HG03558 (cell line): ENCODE measurements at regions not wholly inside any gene's neighbourhood (a gene's known extent, or its start where the extent isn't known, plus 50 kb on each side); places are given as distances from the start of the nearest gene placed in this dataset.
"Not testable (repeated sequence)": the region's sequence is repeated elsewhere in the genome, so short reads cannot be mapped to it uniquely, and the experiment has no call there.

Experiments used
- ATAC-seq: cut with Tn5 transposase; IDR thresholded peaks from one replicate; pipeline ENCODE4 v1.9.1; 2021; ENCODE audit warnings: moderate number of reproducible peaks; ENCODE audit not compliant: unreplicated experiment; ENCODE audit errors: extremely low read depth

DNA sequence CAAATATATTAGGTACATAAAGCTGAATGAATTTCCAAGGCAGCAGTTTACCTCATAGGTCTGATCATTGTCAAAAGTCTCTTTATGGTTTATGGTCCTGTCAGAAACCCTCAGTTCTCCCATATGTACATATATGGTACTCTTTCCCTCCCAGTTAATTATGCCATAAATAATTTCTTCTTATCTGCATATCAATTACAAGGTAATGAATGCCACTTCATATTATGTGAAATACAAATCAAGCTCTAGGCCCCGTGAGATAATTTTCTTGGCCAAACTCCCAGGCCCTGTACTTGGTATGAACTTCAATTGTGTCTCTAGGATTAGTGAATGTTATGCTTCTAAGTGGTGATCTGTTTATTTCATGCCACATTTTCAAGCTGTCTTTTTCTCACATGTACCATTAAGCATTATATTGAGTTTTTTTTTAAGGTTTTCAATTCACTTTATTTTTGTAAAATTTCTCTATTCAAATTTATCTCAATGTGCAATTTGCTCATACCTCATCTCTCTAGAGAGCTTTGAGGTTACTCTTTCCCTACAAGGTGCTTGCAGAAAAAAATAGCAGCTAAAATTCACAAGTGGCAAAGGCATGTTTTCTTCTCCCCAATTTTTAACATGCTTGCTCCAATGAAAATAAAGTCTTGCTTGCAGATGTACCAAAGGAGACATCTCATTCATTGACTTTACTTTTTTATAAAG, 430.6 kb upstream of the VRK2 start:
- ATAC-seq: no peak

DNA sequence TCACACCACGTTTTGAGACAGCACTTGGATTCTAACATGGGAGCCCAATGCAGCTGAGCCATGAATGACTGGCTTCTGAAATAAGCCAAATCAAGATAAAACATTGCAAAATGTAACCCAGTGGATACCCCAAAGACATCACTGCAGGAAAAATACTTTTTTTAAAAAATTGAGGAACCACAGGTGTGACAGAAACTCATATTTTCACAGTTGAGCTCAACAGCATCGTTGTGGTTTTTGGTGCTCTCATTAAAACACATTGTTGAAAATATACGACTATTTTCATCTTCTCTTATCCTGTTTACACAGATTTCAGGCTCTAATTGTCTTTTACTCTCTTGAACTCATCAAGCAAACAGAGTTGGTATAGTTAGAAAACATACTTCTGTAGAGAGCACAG, 429.3 kb upstream of the VRK2 start:
- no peak for ATAC-seq

DNA sequence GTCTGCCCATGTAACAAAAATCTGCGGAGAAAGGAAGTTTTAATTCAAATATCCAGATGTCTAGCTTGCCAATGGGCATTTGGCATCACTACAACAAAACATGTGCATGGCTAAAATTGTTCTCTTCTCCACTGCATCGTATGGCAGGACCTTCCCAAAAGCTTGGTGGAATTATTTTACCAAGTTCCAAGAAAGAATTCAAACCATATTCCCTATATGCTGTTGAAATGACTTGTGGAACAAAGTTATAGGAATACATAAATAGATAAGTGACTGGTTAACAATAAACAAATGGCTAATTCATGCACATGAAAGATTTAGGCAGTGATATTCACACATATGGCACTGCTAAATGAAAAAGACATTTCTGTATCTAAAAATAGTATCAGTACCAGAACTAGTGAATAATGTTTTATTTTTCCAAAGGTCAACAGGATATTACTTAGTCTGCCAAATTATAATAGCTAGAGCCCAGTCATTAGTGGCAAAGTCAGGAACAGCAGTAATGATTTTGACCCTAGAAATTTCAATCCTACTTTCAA, 425.4 kb upstream of the VRK2 start:
- no peak for ATAC-seq

DNA sequence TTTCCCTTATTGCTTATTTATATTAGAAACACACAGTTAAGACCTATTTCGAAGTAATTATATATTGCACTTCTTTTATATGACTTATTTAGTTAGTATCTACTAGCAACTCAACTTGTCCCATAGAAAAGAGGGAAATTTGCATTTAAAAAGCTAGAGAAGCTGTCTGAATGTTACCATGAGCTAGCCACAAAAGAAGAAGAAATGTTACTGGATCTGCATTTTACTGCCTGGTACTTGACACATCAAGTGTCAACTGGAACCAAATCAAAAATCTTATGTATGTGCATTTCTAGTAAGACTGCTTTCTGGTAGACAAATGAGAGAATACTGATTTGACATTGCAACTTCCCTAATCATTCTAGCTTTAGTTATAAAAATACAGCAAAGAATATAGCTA, 424.6 kb upstream of the VRK2 start:
- ATAC-seq: no peak

DNA sequence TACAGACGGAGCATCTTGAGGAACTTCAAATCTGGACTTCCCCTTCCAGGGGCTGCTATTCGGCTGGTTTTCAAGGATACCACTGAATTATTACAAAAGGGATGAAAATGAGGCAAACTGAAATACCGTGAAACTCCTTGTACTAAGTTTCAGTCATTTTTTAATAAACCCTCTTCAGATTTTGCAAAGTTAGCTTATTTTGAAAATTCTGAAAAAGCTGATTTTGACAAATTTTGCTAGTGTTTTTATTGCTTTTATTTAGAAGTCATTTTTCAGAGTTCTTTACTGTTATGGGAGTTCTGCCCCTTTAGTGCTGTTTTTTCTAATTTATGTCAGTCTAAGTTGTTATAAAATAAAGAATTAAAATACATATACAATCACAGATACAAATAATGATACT, 390.4 kb upstream of the VRK2 start:
- ATAC-seq: no peak

DNA sequence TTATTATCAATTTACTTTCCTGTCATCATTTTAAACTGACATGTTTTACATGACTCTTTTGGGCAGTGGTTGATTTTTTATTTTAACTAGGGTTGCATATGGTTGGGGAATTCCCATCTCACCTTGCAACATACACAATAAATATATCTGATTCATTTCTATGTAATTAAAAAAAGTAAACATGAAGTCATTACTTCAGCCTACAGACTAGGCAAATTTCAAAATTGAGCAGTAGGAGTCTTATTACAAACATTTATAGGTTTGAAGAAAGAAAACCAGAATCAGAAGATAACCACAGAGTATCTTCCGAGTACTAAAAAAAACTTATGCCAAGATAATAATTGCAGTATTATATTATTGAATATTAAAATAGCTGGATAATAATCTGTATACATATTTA, 377.0 kb upstream of the VRK2 start:
- no peak for ATAC-seq

DNA sequence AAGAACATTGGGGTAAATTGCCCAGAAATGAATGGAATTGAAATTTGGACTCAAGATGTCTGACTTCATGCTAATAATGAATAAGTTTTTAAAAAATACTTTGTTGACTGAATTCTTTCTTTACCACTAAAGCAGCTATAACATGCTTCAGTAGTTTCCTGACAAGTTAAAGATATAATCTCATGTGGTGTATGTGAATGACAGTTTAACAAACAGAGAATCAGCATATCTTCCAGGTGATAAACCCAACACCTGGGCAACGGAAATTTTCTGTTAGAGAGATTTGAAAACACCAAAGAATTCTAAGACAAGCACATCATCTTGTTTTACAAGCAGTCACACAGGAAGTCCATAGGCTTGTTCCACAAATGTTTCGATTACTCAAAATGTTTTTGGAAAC, 372.6 kb upstream of the VRK2 start:
- no peak for ATAC-seq

DNA sequence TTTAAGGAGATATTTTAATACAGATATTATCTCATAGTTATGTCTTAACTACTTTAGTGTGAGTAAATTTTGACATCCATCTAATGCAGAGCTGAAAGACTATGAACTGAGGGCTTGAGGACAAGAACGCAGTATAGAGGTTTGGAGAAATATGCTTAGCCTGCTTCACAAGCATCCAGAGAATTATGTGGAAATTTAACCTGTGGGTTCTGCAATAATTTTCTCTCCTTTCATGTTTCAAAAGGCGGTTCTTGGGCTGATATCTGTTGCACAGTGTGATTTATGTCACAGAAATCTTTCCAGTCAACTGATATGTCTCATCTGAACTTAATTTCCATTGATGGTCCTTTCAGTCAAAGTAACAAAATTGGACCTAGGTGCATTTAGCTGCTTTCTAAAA, 371.9 kb upstream of the VRK2 start:
- no peak for ATAC-seq

DNA sequence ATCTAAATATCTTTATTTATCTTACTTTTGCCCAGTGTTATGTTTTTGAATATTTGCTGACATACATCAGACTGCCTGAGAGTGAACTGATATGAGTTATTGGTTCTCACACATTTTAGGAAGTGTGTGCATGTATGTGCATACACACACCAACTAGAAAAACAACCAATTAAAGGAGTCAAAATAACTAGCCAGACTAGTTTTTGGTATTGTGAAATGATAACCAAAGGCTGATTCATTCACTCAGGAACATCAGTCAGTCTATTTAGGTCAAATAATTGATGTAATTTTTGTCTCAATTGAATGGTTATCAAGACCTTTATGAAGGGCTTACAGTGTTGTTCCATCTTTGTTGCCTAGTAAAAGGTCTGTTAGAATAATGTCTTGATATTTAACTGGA, 369.3 kb upstream of the VRK2 start:
- no peak for ATAC-seq

DNA sequence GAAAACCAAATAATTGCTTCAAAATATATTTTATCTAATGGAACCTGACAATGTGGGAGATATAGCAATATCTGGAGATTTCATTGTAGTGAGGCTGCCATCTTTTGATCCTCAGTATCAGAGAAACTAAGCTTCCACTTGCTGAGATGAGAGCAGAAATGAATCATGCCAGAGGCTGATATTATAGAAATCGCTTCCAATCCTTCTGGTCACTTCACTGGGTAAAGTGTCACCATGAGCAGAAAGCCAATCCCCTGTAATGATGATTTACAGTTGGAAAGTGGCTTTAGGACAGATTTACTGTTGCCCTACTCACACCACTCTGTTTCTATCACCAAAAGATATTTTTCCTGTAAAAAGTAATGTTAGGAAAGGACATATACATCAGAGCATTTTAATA, 365.0 kb upstream of the VRK2 start:
- ATAC-seq: no peak

DNA sequence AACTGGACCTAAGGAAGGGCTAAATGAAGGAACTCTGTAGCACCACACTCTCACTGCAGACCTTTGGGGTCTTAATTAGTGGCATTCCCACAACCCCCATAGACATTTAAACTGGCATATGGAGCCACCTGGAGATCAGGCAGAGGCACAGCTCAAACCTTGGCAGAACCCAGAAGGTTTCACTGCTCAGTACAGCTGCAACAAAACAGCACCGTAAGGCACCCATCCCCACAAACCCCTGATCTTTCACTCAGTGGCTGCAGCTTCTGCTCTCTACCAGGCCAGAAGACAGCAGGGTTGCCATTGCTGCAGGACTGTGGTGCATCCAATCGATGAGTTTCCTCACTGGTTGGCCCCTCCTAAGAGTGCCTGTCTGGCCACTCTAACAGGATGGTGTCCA, 361.6 kb upstream of the VRK2 start:
- no peak for ATAC-seq

DNA sequence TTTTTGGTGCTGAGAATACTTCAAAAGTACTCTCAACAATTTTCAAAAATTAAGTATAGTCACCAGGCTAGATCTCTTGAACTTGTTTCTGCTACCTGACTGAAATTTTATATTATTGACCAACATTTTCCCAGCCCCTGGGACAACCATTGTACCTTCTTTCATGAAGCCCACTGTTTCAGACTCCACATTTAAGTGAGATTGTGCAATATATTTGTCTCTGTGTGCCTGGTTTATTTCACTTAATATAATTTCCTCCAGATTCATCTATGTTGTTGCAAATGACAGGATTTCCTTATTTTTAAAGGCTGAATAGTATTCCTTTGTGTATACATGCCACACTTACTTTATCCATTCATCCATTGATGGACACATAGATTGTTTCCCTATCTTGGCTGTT, 354.2 kb upstream of the VRK2 start:
- no peak for ATAC-seq

DNA sequence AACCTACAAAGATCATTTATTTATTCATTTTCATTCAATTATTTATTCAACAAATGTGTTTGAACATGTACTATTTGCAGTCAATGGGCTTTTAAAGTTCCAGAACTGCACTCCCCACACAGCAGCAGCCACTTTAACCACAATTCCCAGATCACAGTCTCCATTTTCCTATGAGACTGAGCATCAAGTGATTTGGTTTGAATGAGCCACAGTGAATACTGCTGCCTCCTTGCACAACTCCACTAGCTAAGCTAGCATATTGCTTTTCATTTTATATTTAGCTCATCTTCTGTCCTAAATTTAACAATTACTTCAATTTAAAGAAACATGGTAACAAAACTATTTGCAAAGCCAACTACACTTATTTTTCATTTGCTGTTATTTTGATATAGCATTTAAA, 353.4 kb upstream of the VRK2 start:
- ATAC-seq: no peak

DNA sequence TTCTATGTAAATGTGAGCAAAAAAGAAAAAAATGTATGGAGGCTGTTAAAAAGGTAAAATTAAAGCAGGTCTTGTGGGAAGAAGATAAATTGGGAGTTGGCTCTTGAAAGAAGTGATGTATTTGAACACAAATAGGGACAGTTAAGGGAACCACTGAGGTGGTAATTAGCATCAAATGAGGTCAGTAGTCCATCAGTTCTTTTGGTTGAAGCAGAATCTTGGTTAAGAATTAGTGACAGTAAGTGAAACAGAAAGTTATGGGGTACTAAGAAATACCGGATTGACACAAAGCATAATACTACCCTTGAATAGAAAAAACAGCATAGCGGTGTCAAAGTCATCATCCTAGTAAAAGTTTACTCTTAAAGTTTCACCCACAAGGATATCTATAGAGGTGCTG, 352.6 kb upstream of the VRK2 start:
- ATAC-seq: no peak

DNA sequence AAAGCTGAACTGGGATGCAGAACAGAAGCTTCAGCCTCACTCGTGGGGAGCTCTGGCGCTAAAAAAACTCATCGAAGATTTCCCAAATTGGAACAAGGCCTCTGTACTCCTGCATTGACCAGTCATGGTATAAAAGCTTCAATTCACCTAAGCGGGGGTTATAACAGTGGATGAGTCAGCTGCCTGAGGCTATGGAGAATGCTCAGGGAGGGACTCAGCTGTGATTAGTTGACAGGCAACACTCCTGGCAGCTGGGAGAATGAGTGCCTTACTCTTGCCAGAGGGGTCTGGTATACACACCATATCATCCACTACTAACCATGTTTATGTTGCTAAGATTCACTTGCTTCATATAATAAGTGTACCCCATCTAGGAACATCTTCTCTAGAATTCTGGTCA, 350.6 kb upstream of the VRK2 start:
- ATAC-seq: no peak

DNA sequence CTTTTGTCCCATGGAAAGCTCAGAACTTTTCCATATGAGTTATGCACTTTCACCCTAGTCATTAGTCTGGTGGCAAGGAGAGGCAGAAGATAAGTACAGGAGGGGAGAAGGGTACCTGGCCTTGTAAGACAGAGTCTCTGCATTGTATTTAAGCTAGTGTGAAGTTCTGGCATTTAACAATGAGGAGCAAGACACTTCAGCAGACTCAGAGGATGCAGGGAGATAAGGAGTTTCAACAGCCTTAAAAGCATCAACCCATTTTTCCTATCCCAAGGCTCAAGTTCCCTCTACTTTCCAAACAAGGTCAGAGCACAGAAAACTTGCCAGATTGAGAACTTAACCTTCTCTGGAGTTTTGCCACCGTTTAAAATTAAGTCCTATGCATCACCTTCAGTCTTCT, 348.2 kb upstream of the VRK2 start:
- ATAC-seq: no peak

DNA sequence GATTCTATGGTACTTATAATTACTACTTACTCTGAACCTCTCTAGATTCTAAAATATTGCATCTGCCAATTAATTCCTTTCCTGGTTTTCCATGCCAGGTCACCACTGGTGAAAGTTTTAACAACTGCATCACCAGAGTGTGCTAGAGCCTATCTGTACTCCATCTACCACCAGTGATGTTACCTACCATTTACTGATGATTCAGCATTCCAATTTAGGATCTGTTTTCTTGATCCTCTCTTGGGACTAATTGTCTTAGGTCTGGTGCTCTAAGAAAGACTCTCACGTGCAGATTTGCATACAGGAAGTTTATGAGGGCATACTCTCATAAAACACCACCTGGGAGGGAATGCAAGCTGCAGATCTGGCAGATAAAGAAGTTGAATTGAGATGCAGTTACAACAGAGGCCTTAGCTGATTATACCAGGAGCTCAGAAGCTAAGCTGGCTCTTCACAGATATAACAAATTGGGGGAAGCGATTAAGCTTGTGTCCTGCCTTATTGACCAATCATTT, 347.6 kb upstream of the VRK2 start:
- no peak for ATAC-seq

DNA sequence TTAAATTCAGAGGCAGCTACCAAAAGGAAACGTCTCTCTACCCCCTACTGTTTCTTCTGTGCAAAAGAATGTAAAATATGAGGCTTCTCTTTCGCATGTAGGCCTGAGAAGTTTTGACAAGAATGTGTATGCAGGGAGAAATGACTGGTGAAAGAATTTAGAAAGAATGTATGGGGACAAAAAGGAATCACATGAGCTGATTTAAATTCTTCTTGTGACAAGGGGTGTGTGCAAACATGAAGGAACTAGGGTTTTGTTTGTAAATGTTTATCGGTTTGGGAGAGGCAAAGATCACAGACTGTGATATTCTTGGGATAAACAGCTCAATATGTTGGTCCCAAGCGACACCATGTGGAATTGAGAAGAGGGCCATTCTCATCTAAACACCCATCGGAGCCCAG, 345.2 kb upstream of the VRK2 start:
- no peak for ATAC-seq

DNA sequence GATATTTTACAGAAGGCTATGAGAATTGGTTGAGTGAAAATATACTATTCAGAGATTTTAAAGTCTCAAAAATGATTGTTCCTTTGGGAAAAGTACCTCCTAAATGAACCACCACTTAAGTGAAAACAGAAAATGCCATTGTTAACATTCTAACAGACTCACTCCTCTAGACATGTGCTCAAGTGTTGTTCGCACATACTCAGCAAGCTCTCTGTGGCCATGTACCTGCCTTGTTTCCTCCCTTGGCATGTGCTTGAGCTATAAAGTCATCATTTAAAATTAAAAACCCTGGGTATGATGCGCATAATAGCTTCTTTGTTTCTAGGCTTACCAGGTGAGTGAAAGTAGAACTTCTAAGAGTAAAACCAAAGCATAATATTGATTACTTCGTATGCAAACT, 343.2 kb upstream of the VRK2 start:
- no peak for ATAC-seq

DNA sequence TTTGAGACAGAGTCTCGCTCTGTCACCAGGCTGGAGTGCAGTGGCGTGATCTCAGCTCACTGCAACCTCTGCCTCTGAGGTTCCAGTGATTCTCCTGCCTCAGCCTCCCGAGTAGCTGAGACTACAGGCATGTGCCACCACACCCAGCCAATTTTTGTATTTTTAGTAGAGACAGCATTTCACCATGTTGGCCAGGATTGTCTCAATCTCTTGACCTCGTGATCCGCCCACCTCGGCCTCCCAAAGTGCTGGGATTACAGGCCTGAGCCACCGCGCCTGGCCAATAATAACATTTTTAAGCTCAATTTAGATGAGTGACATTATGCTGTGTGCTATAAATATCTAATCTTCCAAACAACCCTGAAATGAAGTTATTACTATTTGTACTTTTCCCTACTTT, 338.8 kb upstream of the VRK2 start:
- not testable (repeated sequence) for ATAC-seq

DNA sequence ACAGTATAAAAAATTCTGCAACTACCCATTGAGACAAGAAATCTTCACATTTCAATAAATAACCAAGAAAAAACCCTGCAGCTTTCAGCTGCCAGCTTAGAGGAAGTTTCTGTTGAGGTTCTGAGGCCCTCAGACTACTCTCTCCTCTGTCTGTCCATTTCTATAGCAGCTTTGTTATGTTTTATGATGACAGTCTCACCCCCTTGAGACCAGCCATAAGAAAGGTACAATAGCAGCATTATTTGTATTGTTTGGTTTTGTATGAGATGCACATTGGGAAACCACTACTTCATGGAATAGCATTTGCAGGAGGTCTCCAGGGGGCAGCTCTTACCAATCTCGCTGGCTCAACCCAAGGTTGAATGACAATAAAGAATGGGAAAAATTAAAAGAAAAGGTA, 334.6 kb upstream of the VRK2 start:
- no peak for ATAC-seq
